ENCODE measurements at regions not wholly inside any gene's neighbourhood (a gene's known extent, or its start where the extent isn't known, plus 50 kb on each side); places are given as distances from the start of the nearest gene placed in this dataset.
"Not testable (repeated sequence)": the region's sequence is repeated elsewhere in the genome, so short reads cannot be mapped to it uniquely, and the experiment has no call there.

- TF ChIP-seq CTCF (tag by site-specific recombination; IDR thresholded peaks at IDR 0.05); REST (tag by site-specific recombination; IDR thresholded peaks at IDR 0.05); ATF2 (tag by site-specific recombination; IDR thresholded peaks at IDR 0.05; ENCODE audit: low read depth); ZNF600 (tag by site-specific recombination; IDR thresholded peaks at IDR 0.05); RBAK (tag by site-specific recombination; IDR thresholded peaks at IDR 0.05); ZNF837 (tag by site-specific recombination; IDR thresholded peaks at IDR 0.05); ELK4 (IDR thresholded peaks at IDR 0.05; ENCODE audit: borderline replicate concordance, low read depth, low read length); ZBTB7A (tag by site-specific recombination; IDR thresholded peaks at IDR 0.05; ENCODE audit: low read depth); PRDM1 (tag by site-specific recombination; IDR thresholded peaks at IDR 0.05); PATZ1 (tag by site-specific recombination; IDR thresholded peaks at IDR 0.05); HIC1 (tag by site-specific recombination; IDR thresholded peaks at IDR 0.05); ZNF571 (tag by site-specific recombination; IDR thresholded peaks at IDR 0.05); ZBTB26 (tag by site-specific recombination; optimal IDR thresholded peaks at IDR 0.05): not testable (repeated sequence)
Measured at GRCh38 chr21:10331134-10331533, 190.2 kb upstream of the TPTE start.
